HG03139 (cell line): ENCODE measurements at regions not wholly inside any gene's neighbourhood (a gene's known extent, or its start where the extent isn't known, plus 50 kb on each side); places are given as distances from the start of the nearest gene placed in this dataset.
"Not testable (repeated sequence)": the region's sequence is repeated elsewhere in the genome, so short reads cannot be mapped to it uniquely, and the experiment has no call there.

Experiments used
- ATAC-seq: cut with Tn5 transposase; IDR thresholded peaks from one replicate; pipeline ENCODE4 v1.9.1; 2021; ENCODE audit not compliant: unreplicated experiment

- no peak for ATAC-seq
Measured at GRCh38 chr10:2576892-2577291, 490.5 kb upstream of the PFKP start.

GRCh38 chr10:2575460-2575859, 491.9 kb upstream of the PFKP start:
- no peak for ATAC-seq

- no peak for ATAC-seq
Measured at GRCh38 chr10:2572611-2573010, 494.7 kb upstream of the PFKP start.

- peak; percentile 97 for ATAC-seq
Measured at GRCh38 chr10:2556883-2557282, 510.5 kb upstream of the PFKP start.

- no peak for ATAC-seq
Measured at GRCh38 chr10:2548071-2548470, 519.3 kb upstream of the PFKP start.

- ATAC-seq = no peak
Measured at GRCh38 chr10:2547606-2548005, 519.7 kb upstream of the PFKP start.

- ATAC-seq = not testable (repeated sequence)
Measured at GRCh38 chr10:2546894-2547293, 520.5 kb upstream of the PFKP start.

GRCh38 chr10:2543974-2544373, 523.4 kb upstream of the PFKP start:
- no peak for ATAC-seq

- ATAC-seq = no peak
Measured at GRCh38 chr10:2543142-2543886, 524.0 kb upstream of the PFKP start.

- ATAC-seq = no peak
Measured at GRCh38 chr10:2541176-2541575, 526.2 kb upstream of the PFKP start.

- no peak for ATAC-seq
Measured at GRCh38 chr10:2529945-2530344, 537.4 kb upstream of the PFKP start.

- no peak for ATAC-seq
Measured at GRCh38 chr10:2525781-2526180, 541.6 kb upstream of the PFKP start.

- no peak for ATAC-seq
Measured at GRCh38 chr10:2519139-2519538, 548.2 kb upstream of the PFKP start.

GRCh38 chr10:2509081-2509531, 558.2 kb upstream of the PFKP start:
- ATAC-seq = no peak

- ATAC-seq = not testable (repeated sequence)
Measured at GRCh38 chr10:2501366-2501940, 565.9 kb upstream of the PFKP start.

- no peak for ATAC-seq
Measured at GRCh38 chr10:2494399-2494798, 572.9 kb upstream of the PFKP start.

- ATAC-seq = no peak
Measured at GRCh38 chr10:2488446-2489005, 578.8 kb upstream of the PFKP start.

GRCh38 chr10:2487921-2488320, 579.4 kb upstream of the PFKP start:
- no peak for ATAC-seq

- ATAC-seq = no peak
Measured at GRCh38 chr10:2478656-2479055, 588.7 kb upstream of the PFKP start.

- ATAC-seq = no peak
Measured at GRCh38 chr10:2476812-2477553, 590.4 kb upstream of the PFKP start.

- ATAC-seq = no peak
Measured at GRCh38 chr10:2476218-2476811, 591.0 kb upstream of the PFKP start.
